NCI-H524 (cell line): ENCODE measurements at regions not wholly inside any gene's neighbourhood (a gene's known extent, or its start where the extent isn't known, plus 50 kb on each side); places are given as distances from the start of the nearest gene placed in this dataset.

Experiments used
- DNase-seq, 2 experiments: peaks; one replicate each; lab custom pipeline; 2025; lab: John Stamatoyannopoulos, UW

GRCh38 chr13:105787632-105788031 is 747.8 kb downstream of the EFNB2 start:
- peak in 1 of 2 experiments; percentile 2 for DNase-seq

GRCh38 chr13:105785436-105785835 is 750.0 kb downstream of the EFNB2 start:
- no peak for DNase-seq

GRCh38 chr13:105783261-105783660 is 752.2 kb downstream of the EFNB2 start:
- DNase-seq: no peak

- no peak for DNase-seq
Measured at GRCh38 chr13:105778196-105778595, 757.3 kb downstream of the EFNB2 start.

- no peak for DNase-seq
Measured at GRCh38 chr13:105774739-105775460, 760.6 kb downstream of the EFNB2 start.

- no peak for DNase-seq
Measured at GRCh38 chr13:105773863-105774538, 761.5 kb downstream of the EFNB2 start.

GRCh38 chr13:105773241-105773640 is 762.2 kb downstream of the EFNB2 start:
- DNase-seq: no peak

- DNase-seq: no peak
Measured at GRCh38 chr13:105764486-105764885, 771.0 kb downstream of the EFNB2 start.

GRCh38 chr13:105763851-105764250 is 771.6 kb downstream of the EFNB2 start:
- DNase-seq: no peak

- no peak for DNase-seq
Measured at GRCh38 chr13:105762096-105762495, 773.4 kb downstream of the EFNB2 start.

- no peak for DNase-seq
Measured at GRCh38 chr13:105758918-105759860, 776.3 kb downstream of the EFNB2 start.

- DNase-seq: no peak
Measured at GRCh38 chr13:105740739-105741138, 794.7 kb downstream of the EFNB2 start.

- DNase-seq: no peak
Measured at GRCh38 chr13:105737688-105738087, 797.8 kb downstream of the EFNB2 start.

- no peak for DNase-seq
Measured at GRCh38 chr13:105735281-105735680, 800.2 kb downstream of the EFNB2 start.

- DNase-seq: no peak
Measured at GRCh38 chr13:105732806-105733529, 802.5 kb downstream of the EFNB2 start.

GRCh38 chr13:105725887-105726286 is 809.6 kb downstream of the EFNB2 start:
- DNase-seq: no peak

- DNase-seq: no peak
Measured at GRCh38 chr13:105721016-105721415, 814.4 kb downstream of the EFNB2 start.

GRCh38 chr13:105719859-105720258 is 815.6 kb downstream of the EFNB2 start:
- no peak for DNase-seq

GRCh38 chr13:105709181-105709580 is 826.3 kb downstream of the EFNB2 start:
- no peak for DNase-seq

- DNase-seq: no peak
Measured at GRCh38 chr13:105703843-105704242, 831.6 kb downstream of the EFNB2 start.

- DNase-seq: peak in 1 of 2 experiments; percentile 23
Measured at GRCh38 chr13:105702441-105702840, 833.0 kb downstream of the EFNB2 start.

- DNase-seq: no peak
Measured at GRCh38 chr13:105692769-105693168, 842.7 kb downstream of the EFNB2 start.
